ENCODE measurements at regions not wholly inside any gene's neighbourhood (a gene's known extent, or its start where the extent isn't known, plus 50 kb on each side); places are given as distances from the start of the nearest gene placed in this dataset.

- TF ChIP-seq YY1 (IDR thresholded peaks at IDR 0.05; ENCODE audit: insufficient read depth, insufficient read length) (no peak), ZNF274 (IDR thresholded peaks at IDR 0.05; ENCODE audit: low read depth, low read length) (no peak)
Observed at GRCh38 chr11:127795326-127795725, 792.0 kb downstream of the ETS1 start.
